Trophoblast cell (in vitro differentiated cells and primary cell): ENCODE measurements at regions not wholly inside any gene's neighbourhood (a gene's known extent, or its start where the extent isn't known, plus 50 kb on each side); places are given as distances from the start of the nearest gene placed in this dataset.

Source experiments
- DNase-seq, 2 donors: peaks; one replicate each; pipeline ENCODE4 v3.0.0-alpha.2; 2016
- H2AFZ ChIP-seq: 2 replicates; pipeline ENCODE4 v1.6.1; 2013; ENCODE audit warnings: low read length, moderate library complexity, mild to moderate bottlenecking; ENCODE audit not compliant: insufficient read depth, poor library complexity
- H2AK5ac ChIP-seq: 2 replicates; pipeline ENCODE4 v1.6.1; 2013; ENCODE audit warnings: mild to moderate bottlenecking, low read length
- H2BK120ac ChIP-seq: 2 replicates; pipeline ENCODE4 v1.6.1; 2013; ENCODE audit warnings: low read length, mild to moderate bottlenecking, moderate library complexity; ENCODE audit not compliant: insufficient read depth, poor library complexity
- H2BK12ac ChIP-seq: 2 replicates; pipeline ENCODE4 v1.6.1; 2013; ENCODE audit warnings: mild to moderate bottlenecking, low read length, moderate library complexity
- H2BK5ac ChIP-seq: 2 replicates; pipeline ENCODE4 v1.6.1; 2013; ENCODE audit warnings: low read length, low read depth, moderate library complexity, mild to moderate bottlenecking; ENCODE audit not compliant: poor library complexity
- H3K14ac ChIP-seq: 2 replicates; pipeline ENCODE4 v1.6.1; 2013; ENCODE audit warnings: mild to moderate bottlenecking, low read length
- H3K18ac ChIP-seq: 2 replicates; pipeline ENCODE4 v1.6.1; 2013; ENCODE audit warnings: mild to moderate bottlenecking, low read length
- H3K23ac ChIP-seq: 2 replicates; pipeline ENCODE4 v1.6.1; 2013; ENCODE audit warnings: low read length
- H3K27ac ChIP-seq: 2 replicates; pipeline ENCODE4 v1.5.1; 2013; ENCODE audit warnings: low read depth, mild to moderate bottlenecking, inconsistent platforms, low read length, moderate library complexity
- H3K27me3 ChIP-seq: 2 replicates; pipeline ENCODE4 v1.6.1; 2013; ENCODE audit warnings: inconsistent platforms, mild to moderate bottlenecking, low read length, moderate library complexity; ENCODE audit not compliant: insufficient read depth
- H3K36me3 ChIP-seq, 2 experiments: 1 replicate in 1 of 2; 2 replicates in 1 of 2; pipeline ENCODE4 v1.6.1; 2013; ENCODE audit warnings: low read length in 2 of 2, mild to moderate bottlenecking in 2 of 2, moderate library complexity in 1 of 2; ENCODE audit not compliant: insufficient read depth in 2 of 2, control insufficient read depth in 1 of 2
- H3K4ac ChIP-seq: 2 replicates; pipeline ENCODE4 v1.6.1; 2013; ENCODE audit warnings: low read depth, mild to moderate bottlenecking, low read length, moderate library complexity
- H3K4me1 ChIP-seq, 2 experiments: 1 replicate in 1 of 2; 2 replicates in 1 of 2; pipeline ENCODE4 v1.6.1; 2013; ENCODE audit warnings: low read length in 2 of 2, mild to moderate bottlenecking in 2 of 2, moderate library complexity in 1 of 2; ENCODE audit not compliant: insufficient read depth in 2 of 2, control insufficient read depth in 1 of 2
- H3K4me2 ChIP-seq: 2 replicates; pipeline ENCODE4 v1.6.1; 2013; ENCODE audit warnings: inconsistent platforms, mild to moderate bottlenecking, low read length, moderate library complexity
- H3K4me3 ChIP-seq: 2 replicates; pipeline ENCODE4 v1.5.1; 2013; ENCODE audit warnings: mild to moderate bottlenecking, low read depth, low read length, inconsistent platforms
- H3K79me1 ChIP-seq: one replicate; pipeline ENCODE4 v1.6.1; 2013; ENCODE audit warnings: low read length
- H3K79me2 ChIP-seq: 2 replicates; pipeline ENCODE4 v1.6.1; 2013; ENCODE audit warnings: low read length, mild to moderate bottlenecking; ENCODE audit not compliant: control insufficient read depth, insufficient read depth, poor library complexity
- H3K9ac ChIP-seq: 2 replicates; pipeline ENCODE4 v1.6.1; 2013; ENCODE audit warnings: mild to moderate bottlenecking, low read length
- H3K9me3 ChIP-seq: 2 replicates; pipeline ENCODE4 v1.6.1; 2013; ENCODE audit warnings: low read depth, mild to moderate bottlenecking, control low read depth, inconsistent platforms, low read length; ENCODE audit not compliant: insufficient read depth
- H4K12ac ChIP-seq: 2 replicates; pipeline ENCODE4 v1.6.1; 2013; ENCODE audit warnings: low read depth, mild to moderate bottlenecking, low read length, moderate library complexity
- H4K8ac ChIP-seq: 2 replicates; pipeline ENCODE4 v1.6.1; 2013; ENCODE audit warnings: low read depth, mild to moderate bottlenecking, low read length, moderate library complexity
- H4K91ac ChIP-seq: one replicate; pipeline ENCODE4 v1.6.1; 2013; ENCODE audit warnings: low read depth, mild to moderate bottlenecking, low read length, moderate library complexity
- WGBS: extraction: QIAGEN DNeasy Blood & Tissue Kit; methylation state at CpG from one replicate; pipeline ENCODE4 v1.1.7; 2013; ENCODE audit warnings: missing lambda C conversion rate; ENCODE audit not compliant: insufficient read length, insufficient coverage; ENCODE audit errors: extremely low coverage; 5-methylcytosine and 5-hydroxymethylcytosine counted together

- Histone ChIP-seq H3K18ac (no peak overlapping the region), H3K4me1 (no peaks in the 10 kb centered on the region), H3K79me2 (no peaks in the 10 kb centered on the region), H2BK12ac (no peak overlapping the region), H3K9me3 (no peaks in the 10 kb centered on the region), H2BK120ac (no peak overlapping the region), H2BK5ac (no peak overlapping the region), H3K4ac (no peak overlapping the region), H3K4me3 (no peak overlapping the region), H4K8ac (no peak overlapping the region), H2AFZ (no peak overlapping the region), H3K27me3 (no peaks in the 10 kb centered on the region), H3K9ac (no peak overlapping the region), H4K12ac (no peak overlapping the region), H3K36me3 (no peaks in the 10 kb centered on the region), H3K23ac (no peak overlapping the region), H3K79me1 (no peaks in the 10 kb centered on the region), H3K27ac (no peak overlapping the region), H2AK5ac (no peak overlapping the region), H3K4me2 (no peak overlapping the region), H4K91ac (no peak overlapping the region), H3K14ac (no peak overlapping the region)
- no CpG with 5 or more reads among the region's 2 CpGs for WGBS
- no peak for DNase-seq
These were observed 75.1 kb upstream of the PRKG1 start for GRCh38 chr10:50999163-50999562.

GRCh38 chr10:51000164-51000563 is 74.1 kb upstream of the PRKG1 start:
- Histone ChIP-seq H4K8ac (no peak overlapping the region), H3K79me2 (no peaks in the 10 kb centered on the region), H3K27me3 (no peaks in the 10 kb centered on the region), H3K4ac (no peak overlapping the region), H3K4me1 (no peaks in the 10 kb centered on the region), H3K4me3 (no peak overlapping the region), H3K4me2 (no peak overlapping the region), H3K23ac (no peak overlapping the region), H3K79me1 (no peaks in the 10 kb centered on the region), H2BK120ac (no peak overlapping the region), H3K36me3 (no peaks in the 10 kb centered on the region), H3K9ac (no peak overlapping the region), H2BK12ac (no peak overlapping the region), H4K91ac (no peak overlapping the region), H2AK5ac (no peak overlapping the region), H2BK5ac (no peak overlapping the region), H3K27ac (no peak overlapping the region), H4K12ac (no peak overlapping the region), H3K9me3 (no peaks in the 10 kb centered on the region), H3K14ac (no peak overlapping the region), H2AFZ (no peak overlapping the region), H3K18ac (no peak overlapping the region)
- no peak for DNase-seq
- no CpG with 5 or more reads among the region's 3 CpGs for WGBS

- Histone ChIP-seq H2BK12ac (no peak overlapping the region), H3K9me3 (no peaks in the 10 kb centered on the region), H3K9ac (no peak overlapping the region), H2BK120ac (no peak overlapping the region), H3K79me1 (no peaks in the 10 kb centered on the region), H4K12ac (no peak overlapping the region), H3K4me3 (no peak overlapping the region), H3K4me2 (no peak overlapping the region), H3K18ac (no peak overlapping the region), H3K4ac (no peak overlapping the region), H2AFZ (no peak overlapping the region), H4K8ac (no peak overlapping the region), H3K14ac (no peak overlapping the region), H2BK5ac (no peak overlapping the region), H3K79me2 (no peaks in the 10 kb centered on the region), H3K27me3 (no peaks in the 10 kb centered on the region), H3K4me1 (no peaks in the 10 kb centered on the region), H4K91ac (no peak overlapping the region), H3K23ac (no peak overlapping the region), H2AK5ac (no peak overlapping the region), H3K36me3 (no peaks in the 10 kb centered on the region), H3K27ac (no peak overlapping the region)
- no CpG with 5 or more reads among the region's 2 CpGs for WGBS
- no peak for DNase-seq
These were observed 73.3 kb upstream of the PRKG1 start for GRCh38 chr10:51000976-51001375.

- H3K36me3 ChIP-seq: no peaks in the 10 kb centered on the region
- no peak overlapping the region for H3K23ac ChIP-seq
- H2BK5ac ChIP-seq: no peak overlapping the region
- H2BK120ac ChIP-seq: no peak overlapping the region
- H3K14ac ChIP-seq: no peak overlapping the region
- H3K79me1 ChIP-seq: no peaks in the 10 kb centered on the region
- H3K4me1 ChIP-seq: no peaks in the 10 kb centered on the region
- H3K27ac ChIP-seq: no peak overlapping the region
- H2AK5ac ChIP-seq: no peak overlapping the region
- no peak overlapping the region for H3K4me2 ChIP-seq
- H3K27me3 ChIP-seq: no peaks in the 10 kb centered on the region
- no peak overlapping the region for H4K12ac ChIP-seq
- no peak overlapping the region for H2AFZ ChIP-seq
- H3K4ac ChIP-seq: no peak overlapping the region
- H3K9ac ChIP-seq: no peak overlapping the region
- H3K9me3 ChIP-seq: no peaks in the 10 kb centered on the region
- WGBS: no CpG with 5 or more reads among the region's 1 CpG
- no peak overlapping the region for H2BK12ac ChIP-seq
- H4K91ac ChIP-seq: no peak overlapping the region
- H3K4me3 ChIP-seq: no peak overlapping the region
- H4K8ac ChIP-seq: no peak overlapping the region
- peak in 1 of 2 donors; percentile 45 for DNase-seq
- H3K18ac ChIP-seq: no peak overlapping the region
- no peaks in the 10 kb centered on the region for H3K79me2 ChIP-seq
These were observed 72.7 kb upstream of the PRKG1 start for GRCh38 chr10:51001587-51001986.
